A549 (cell line): ENCODE measurements at regions not wholly inside any gene's neighbourhood (a gene's known extent, or its start where the extent isn't known, plus 50 kb on each side); places are given as distances from the start of the nearest gene placed in this dataset.

Source experiments
- ATAC-seq, 2 experiments: fragments of 200-7000 bp in 1 of 2; fragments of >200 bp in 1 of 2; cut with Nextera tagmentation in 1 of 2; cut with Tn5 transposase in 1 of 2; 3 replicates each; pipeline versions ENCODE4 v1.8.0 to v1.9.1; 2018 to 2020; ENCODE audit warnings: mild to moderate bottlenecking in 1 of 2, moderate library complexity in 1 of 2
- CTCF ChIA-PET: fragments of 300-600 bp; sonication (Branson Sonifier 250); formaldehyde crosslinking; extraction: SDS; loops from one replicate; lab custom pipeline; 2021; ENCODE audit warnings: antibody characterized with exemption, inconsistent platforms; lab: Yijun Ruan, JAX
- POLR2A ChIA-PET: fragments of 350-600 bp; formaldehyde crosslinking; extraction: SDS; loops from one replicate; lab custom pipeline; 2021; ENCODE audit warnings: antibody characterized with exemption, inconsistent platforms; lab: Yijun Ruan, JAX
- DNase-seq, 2 experiments: peaks; one replicate each; pipeline versions ENCODE4 v3.0.0 to v3.0.0-alpha.2; 2011 to 2016; ENCODE audit warnings: low read depth in 1 of 2, low spot score in 1 of 2
- FAIRE-seq: peaks from 2 replicates; lab custom pipeline; 2011; peaks lifted over from hg19 to GRCh38; lab: Jason Lieb, UNC
- H3K27ac ChIP-seq, 2 experiments: fragments of >200 bp; sonication (Bioruptor Twin); formaldehyde crosslinking; 3 replicates each; pipeline ENCODE4 v1.5.1; 2016 to 2017
- H3K4me1 ChIP-seq: fragments of >200 bp; sonication (Bioruptor Twin); formaldehyde crosslinking; 3 replicates; pipeline ENCODE4 v1.6.1; 2016
- H3K4me2 ChIP-seq: fragments of >200 bp; sonication (Bioruptor Twin); formaldehyde crosslinking; 3 replicates; pipeline ENCODE4 v1.6.1; 2016
- H3K4me3 ChIP-seq: fragments of >200 bp; sonication (Bioruptor Twin); formaldehyde crosslinking; 3 replicates; pipeline ENCODE4 v1.5.1; 2016
- H3K9me3 ChIP-seq: fragments of >200 bp; sonication (Bioruptor Twin); formaldehyde crosslinking; 3 replicates; pipeline ENCODE4 v1.6.1; 2016
- ATOH8 ChIP-seq: fragments of 250-450 bp; sonication (Bioruptor Pico); IDR thresholded peaks from 2 replicates; pipeline ENCODE4 v1.5.0; 2020; ENCODE audit warnings: low read depth, mild to moderate bottlenecking, moderate library complexity
- CBX2 ChIP-seq: fragments of 200-600 bp; sonication (generic); IDR thresholded peaks from 2 replicates; pipeline ENCODE4 v1.6.1; 2016; ENCODE audit warnings: low read depth, mild to moderate bottlenecking, borderline replicate concordance
- CBX8 ChIP-seq: fragments of 200-600 bp; sonication (generic); IDR thresholded peaks from 2 replicates; pipeline ENCODE4 v1.6.1; 2016
- CHD2 ChIP-seq: fragments of 150-350 bp; IDR thresholded peaks from 2 replicates; pipeline ENCODE4 v1.6.1; 2014; ENCODE audit warnings: low read length; ENCODE audit not compliant: partially characterized antibody
- E2F6 ChIP-seq: IDR thresholded peaks from 2 replicates; pipeline ENCODE4 v1.6.1; 2012; ENCODE audit warnings: low read depth, borderline replicate concordance
- EHMT2 ChIP-seq: fragments of 200-600 bp; sonication (generic); IDR thresholded peaks from 2 replicates; pipeline ENCODE4 v1.6.1; 2016; ENCODE audit warnings: antibody characterized with exemption, low read depth, mild to moderate bottlenecking, moderate library complexity
- EP300 ChIP-seq, 2 experiments: fragments of >200 bp; sonication (Bioruptor Twin); formaldehyde crosslinking; IDR thresholded peaks; 2 replicates in 1 of 2; 3 replicates in 1 of 2; pipeline ENCODE4 v1.6.1; 2016 to 2017
- ESRRA ChIP-seq: fragments of 150-350 bp; IDR thresholded peaks from 2 replicates; pipeline ENCODE4 v1.6.1; 2014; ENCODE audit warnings: mild to moderate bottlenecking, low read length, borderline replicate concordance
- FOXS1 ChIP-seq: fragments of 250-450 bp; sonication (Bioruptor Pico); IDR thresholded peaks from 2 replicates; pipeline ENCODE4 v1.5.0; 2020; ENCODE audit warnings: mild to moderate bottlenecking, moderate library complexity
- HES2 ChIP-seq: fragments of >200 bp; sonication (Bioruptor Twin); formaldehyde crosslinking; IDR thresholded peaks from 2 replicates; pipeline ENCODE4 v1.6.1; 2016
- HEYL ChIP-seq: fragments of 250-450 bp; sonication (Bioruptor Pico); IDR thresholded peaks from 2 replicates; pipeline ENCODE4 v1.8.0; 2021; ENCODE audit warnings: mild to moderate bottlenecking, moderate library complexity
- HMGXB4 ChIP-seq: fragments of 250-450 bp; sonication (Bioruptor Pico); IDR thresholded peaks from 2 replicates; pipeline ENCODE4 v1.5.0; 2021; ENCODE audit warnings: mild to moderate bottlenecking, moderate library complexity, borderline replicate concordance
- HOXB13 ChIP-seq: fragments of 250-450 bp; sonication (Bioruptor Pico); IDR thresholded peaks from 2 replicates; pipeline ENCODE4 v1.5.0; 2020; ENCODE audit warnings: low read depth, mild to moderate bottlenecking, moderate library complexity
- HOXB5 ChIP-seq: fragments of 250-450 bp; sonication (Bioruptor Pico); IDR thresholded peaks from 2 replicates; pipeline ENCODE4 v1.5.0; 2020; ENCODE audit warnings: mild to moderate bottlenecking, moderate library complexity
- KDM5A ChIP-seq: fragments of 200-600 bp; sonication (generic); IDR thresholded peaks from 2 replicates; pipeline ENCODE4 v1.6.1; 2016; ENCODE audit warnings: antibody characterized with exemption, mild to moderate bottlenecking
- MAFK ChIP-seq: fragments of 450-650 bp; IDR thresholded peaks from 2 replicates; pipeline ENCODE4 v1.6.1; 2014; ENCODE audit not compliant: partially characterized antibody
- MAZ ChIP-seq: fragments of 150-350 bp; IDR thresholded peaks from 2 replicates; pipeline ENCODE4 v1.6.1; 2014; ENCODE audit warnings: antibody characterized with exemption, low read depth, low read length, borderline replicate concordance
- MYC ChIP-seq: IDR thresholded peaks from 2 replicates; pipeline ENCODE4 v1.6.1; 2012; ENCODE audit warnings: mild to moderate bottlenecking, inconsistent platforms, low read length, improper control_type of control experiment, borderline replicate concordance
- NFE2L2 ChIP-seq: fragments of 150-350 bp; conservative IDR thresholded peaks from 2 replicates; pipeline ENCODE4 v1.6.1; 2014; ENCODE audit warnings: low read length
- NPAS2 ChIP-seq: fragments of 250-450 bp; sonication (Bioruptor Pico); IDR thresholded peaks from 2 replicates; pipeline ENCODE4 v1.8.0; 2022; ENCODE audit warnings: mild to moderate bottlenecking, moderate library complexity, borderline replicate concordance
- PBX3 ChIP-seq: IDR thresholded peaks from 2 replicates; pipeline ENCODE4 v1.6.1; 2012
- POLR2AphosphoS2 ChIP-seq: conservative IDR thresholded peaks from 2 replicates; pipeline ENCODE4 v1.6.1; 2012; ENCODE audit warnings: low read length, improper control_type of control experiment, inconsistent platforms
- RAD21 ChIP-seq, 2 experiments: fragments of >200 bp in 1 of 2; sonication (Bioruptor Twin) in 1 of 2; formaldehyde crosslinking in 1 of 2; IDR thresholded peaks in 1 of 2; conservative IDR thresholded peaks in 1 of 2; 2 replicates in 1 of 2; 3 replicates in 1 of 2; pipeline ENCODE4 v1.6.1; 2012 to 2018; ENCODE audit warnings: inconsistent platforms in 1 of 2
- RNF2 ChIP-seq: fragments of 200-600 bp; sonication (generic); IDR thresholded peaks from 2 replicates; pipeline ENCODE4 v1.6.1; 2016; ENCODE audit warnings: low read depth, mild to moderate bottlenecking, antibody characterized with exemption, moderate library complexity, borderline replicate concordance
- SREBF2 ChIP-seq: fragments of 450-650 bp; IDR thresholded peaks from 2 replicates; pipeline ENCODE4 v1.6.1; 2014; ENCODE audit warnings: mild to moderate bottlenecking, moderate library complexity
- TFCP2L1 ChIP-seq: fragments of 250-450 bp; sonication (Bioruptor Pico); IDR thresholded peaks from 2 replicates; pipeline ENCODE4 v1.5.0; 2021; ENCODE audit warnings: mild to moderate bottlenecking
- TP53 ChIP-seq: fragments of 250-450 bp; sonication (Bioruptor Pico); IDR thresholded peaks from 2 replicates; pipeline ENCODE4 v1.5.0; 2021; ENCODE audit warnings: mild to moderate bottlenecking, moderate library complexity
- USF2 ChIP-seq: fragments of 450-650 bp; IDR thresholded peaks from 2 replicates; pipeline ENCODE4 v1.6.1; 2014; ENCODE audit warnings: antibody characterized with exemption
- ZNF302 ChIP-seq: fragments of 250-450 bp; sonication (Bioruptor Pico); IDR thresholded peaks from 2 replicates; pipeline ENCODE4 v1.9.0; 2021; ENCODE audit warnings: inconsistent platforms, mild to moderate bottlenecking, moderate library complexity
- ZSCAN20 ChIP-seq: fragments of 250-450 bp; sonication (Bioruptor Pico); IDR thresholded peaks from 2 replicates; pipeline ENCODE4 v1.8.0; 2022; ENCODE audit warnings: mild to moderate bottlenecking, moderate library complexity
- WGBS: methylation state at CpG from one replicate; pipeline ENCODE4 v1.1.6; 2017; ENCODE audit errors: missing lambda C conversion rate; 5-methylcytosine and 5-hydroxymethylcytosine counted together

- POLR2A ChIA-PET, result no interaction called here
- Histone ChIP-seq H3K4me2 (no peak overlapping the region), H3K27ac (no peak overlapping the region), H3K4me3 (no peak overlapping the region), H3K9me3 (no peaks in the 10 kb centered on the region), H3K4me1 (no peaks in the 10 kb centered on the region)
- no peak for FAIRE-seq
- DNase-seq, result no peak
- no peak for ATAC-seq
- CTCF ChIA-PET, result no interaction called here
- TF ChIP-seq FOXS1 (CRISPR knock-in tag) (no peak), MAFK (peak; percentile 21)
- TF ChIP-seq, all 56 proteins: peak for 1
Measured at GRCh38 chr21:19941626-19942025, 1056.6 kb upstream of the NCAM2 start.

GRCh38 chr21:19950347-19950746 is 1047.9 kb upstream of the NCAM2 start:
- ATAC-seq (no peak), FAIRE-seq (no peak), DNase-seq (no peak)
- POLR2A ChIA-PET, result no interaction called here
- no peak overlapping the region for H3K27ac ChIP-seq
- H3K4me1 ChIP-seq, result no peaks in the 10 kb centered on the region
- TF ChIP-seq KDM5A, result no peak
- no peak for TF ChIP-seq MAZ
- TF ChIP-seq EHMT2, result no peak
- no peak for TF ChIP-seq RAD21 (conservative IDR thresholded peaks at IDR 0.05 in 1 of 2, IDR thresholded peaks at IDR 0.05 in 1 of 2)
- no peak for TF ChIP-seq HOXB5 (CRISPR knock-in tag)
- TF ChIP-seq SREBF2, result no peak
- no peak for TF ChIP-seq CBX8
- no peak for TF ChIP-seq HEYL
- no peak for TF ChIP-seq HMGXB4 (CRISPR knock-in tag)
- no peak for TF ChIP-seq HOXB13
- no peak for TF ChIP-seq MAFK
- TF ChIP-seq E2F6, result no peak
- TF ChIP-seq ZNF302 (CRISPR knock-in tag), result no peak
- TF ChIP-seq EP300 (IDR thresholded peaks at IDR 0.05), result no peak
- TF ChIP-seq ATOH8 (CRISPR knock-in tag), result no peak
- no peak for TF ChIP-seq MYC
- no peak for TF ChIP-seq TFCP2L1 (CRISPR knock-in tag)
- no peak for TF ChIP-seq ZSCAN20 (CRISPR knock-in tag)
- TF ChIP-seq RNF2, result no peak
- CTCF ChIA-PET, result no interaction called here
- no peak overlapping the region for H3K4me2 ChIP-seq
- WGBS, result 0% methylated on average over 2 of the region's 2 CpGs
- H3K9me3 ChIP-seq, result no peaks in the 10 kb centered on the region
- no peak overlapping the region for H3K4me3 ChIP-seq

GRCh38 chr21:19969156-19969555 is 1029.1 kb upstream of the NCAM2 start:
- no peak for ATAC-seq
- H3K4me2 ChIP-seq, result no peak overlapping the region
- CTCF ChIA-PET, result no interaction called here
- no peak overlapping the region for H3K27ac ChIP-seq
- TF ChIP-seq PBX3 (no peak), POLR2AphosphoS2 (no peak), ZSCAN20 (CRISPR knock-in tag) (no peak), TP53 (CRISPR knock-in tag) (no peak), ESRRA (no peak), RNF2 (no peak), NFE2L2 (no peak), CHD2 (no peak), HEYL (no peak), USF2 (no peak), HES2 (no peak), NPAS2 (CRISPR knock-in tag) (no peak), CBX2 (no peak)
- FAIRE-seq, result no peak
- no peaks in the 10 kb centered on the region for H3K4me1 ChIP-seq
- DNase-seq, result no peak
- no peak overlapping the region for H3K4me3 ChIP-seq
- H3K9me3 ChIP-seq, result no peaks in the 10 kb centered on the region
- POLR2A ChIA-PET, result no interaction called here
